ENCODE measurements at regions not wholly inside any gene's neighbourhood (a gene's known extent, or its start where the extent isn't known, plus 50 kb on each side); places are given as distances from the start of the nearest gene placed in this dataset.

DNA sequence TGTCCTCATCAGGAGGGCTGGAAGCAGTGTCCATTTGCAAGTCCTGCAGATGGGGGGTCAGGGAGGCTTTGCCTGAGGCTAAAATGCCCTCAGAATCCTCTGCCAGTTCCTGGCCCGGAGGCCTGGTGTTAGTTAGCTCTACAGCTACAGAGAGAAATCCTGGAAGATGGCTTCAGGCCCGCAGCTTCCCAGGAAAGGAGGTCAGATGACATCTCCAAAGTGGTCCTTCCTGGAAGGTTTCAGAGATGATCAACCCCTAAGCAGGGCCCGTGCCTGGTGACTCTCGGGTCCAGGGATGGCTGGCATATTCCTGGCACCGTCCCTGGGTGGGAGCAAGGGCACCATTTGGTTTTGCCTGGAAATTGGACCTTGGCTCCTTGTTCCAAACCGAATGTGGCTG, 959.1 kb downstream of the BRD1 start:
- no peak for TF ChIP-seq EZH2 (IDR thresholded peaks at IDR 0.05; ENCODE audit: borderline replicate concordance, insufficient read depth, low read depth, low read length, poor library complexity, severe bottlenecking)
- TF ChIP-seq, protein P1, sequence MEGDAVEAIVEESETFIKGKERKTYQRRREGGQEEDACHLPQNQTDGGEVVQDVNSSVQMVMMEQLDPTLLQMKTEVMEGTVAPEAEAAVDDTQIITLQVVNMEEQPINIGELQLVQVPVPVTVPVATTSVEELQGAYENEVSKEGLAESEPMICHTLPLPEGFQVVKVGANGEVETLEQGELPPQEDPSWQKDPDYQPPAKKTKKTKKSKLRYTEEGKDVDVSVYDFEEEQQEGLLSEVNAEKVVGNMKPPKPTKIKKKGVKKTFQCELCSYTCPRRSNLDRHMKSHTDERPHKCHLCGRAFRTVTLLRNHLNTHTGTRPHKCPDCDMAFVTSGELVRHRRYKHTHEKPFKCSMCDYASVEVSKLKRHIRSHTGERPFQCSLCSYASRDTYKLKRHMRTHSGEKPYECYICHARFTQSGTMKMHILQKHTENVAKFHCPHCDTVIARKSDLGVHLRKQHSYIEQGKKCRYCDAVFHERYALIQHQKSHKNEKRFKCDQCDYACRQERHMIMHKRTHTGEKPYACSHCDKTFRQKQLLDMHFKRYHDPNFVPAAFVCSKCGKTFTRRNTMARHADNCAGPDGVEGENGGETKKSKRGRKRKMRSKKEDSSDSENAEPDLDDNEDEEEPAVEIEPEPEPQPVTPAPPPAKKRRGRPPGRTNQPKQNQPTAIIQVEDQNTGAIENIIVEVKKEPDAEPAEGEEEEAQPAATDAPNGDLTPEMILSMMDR (IDR thresholded peaks at IDR 0.05), result no peak
- CTCF ChIA-PET, result no interaction called here
- no peak for ATAC-seq (ENCODE audit: low read depth)
- H3K27me3 ChIP-seq (replicated peaks in 1 of 4; ENCODE audit: control extremely low read depth in 1 of 4, control insufficient read depth in 3 of 4, insufficient read depth in 4 of 4, low read length in 3 of 4), result no peaks in the 10 kb centered on the region
- H3K27ac ChIP-seq (ENCODE audit: low read length in 2 of 2), result no peak overlapping the region
- H3K4me3 ChIP-seq (ENCODE audit: control extremely low read depth in 1 of 5, extremely low read depth in 1 of 5, insufficient read depth in 1 of 5, low read depth in 2 of 5, low read length in 4 of 5), result no peak overlapping the region
- H3K9me3 ChIP-seq (ENCODE audit: control extremely low read depth in 1 of 3, control insufficient read depth in 2 of 3, insufficient read depth in 1 of 3, low read length in 2 of 3), result peaks cover 0 to 40% (median 0%) of the 10 kb centered on the region in 3 donors
- H3K4me1 ChIP-seq (ENCODE audit: control insufficient read depth in 2 of 2, insufficient read depth in 2 of 2, low read length in 2 of 2), result no peaks in the 10 kb centered on the region
- no peak overlapping the region for H3K27ac Mint-ChIP-seq
- intact Hi-C loops (cut with micrococcal nuclease), result no loop called here
- H3K9ac ChIP-seq (ENCODE audit: low read length), result no peak overlapping the region
- H4K20me1 ChIP-seq (ENCODE audit: control insufficient read depth, insufficient read depth, low read length, poor library complexity, severe bottlenecking), result no peaks in the 10 kb centered on the region
- H3K4me2 ChIP-seq (replicated peaks; ENCODE audit: low read depth, low read length, poor library complexity, severe bottlenecking), result no peak overlapping the region
- no peaks in the 10 kb centered on the region for H3K79me2 ChIP-seq (ENCODE audit: control insufficient read depth, insufficient read depth, low read length)
- WGBS (ENCODE audit: insufficient coverage), result 48% methylated on average over 5 of the region's 6 CpGs
- no peak overlapping the region for H2AFZ ChIP-seq (ENCODE audit: insufficient read depth, low read depth, low read length, poor library complexity, severe bottlenecking)
- POLR2A ChIA-PET, result no interaction called here
- H3K9me3 Mint-ChIP-seq (ENCODE audit: insufficient read depth), result peaks cover 5% of the 10 kb centered on the region
- H3K36me3 ChIP-seq (replicated peaks in 1 of 2; ENCODE audit: control extremely low read depth in 1 of 2, control insufficient read depth in 1 of 2, extremely low read depth in 1 of 2, insufficient read depth in 2 of 2, low read length in 1 of 2), result no peaks in the 10 kb centered on the region
- DNase-seq, result no peak
- H3K27me3 Mint-ChIP-seq, result no peaks in the 10 kb centered on the region
- H3K4me1 Mint-ChIP-seq, result no peaks in the 10 kb centered on the region
- H3K4me3 Mint-ChIP-seq, result no peak overlapping the region

DNA sequence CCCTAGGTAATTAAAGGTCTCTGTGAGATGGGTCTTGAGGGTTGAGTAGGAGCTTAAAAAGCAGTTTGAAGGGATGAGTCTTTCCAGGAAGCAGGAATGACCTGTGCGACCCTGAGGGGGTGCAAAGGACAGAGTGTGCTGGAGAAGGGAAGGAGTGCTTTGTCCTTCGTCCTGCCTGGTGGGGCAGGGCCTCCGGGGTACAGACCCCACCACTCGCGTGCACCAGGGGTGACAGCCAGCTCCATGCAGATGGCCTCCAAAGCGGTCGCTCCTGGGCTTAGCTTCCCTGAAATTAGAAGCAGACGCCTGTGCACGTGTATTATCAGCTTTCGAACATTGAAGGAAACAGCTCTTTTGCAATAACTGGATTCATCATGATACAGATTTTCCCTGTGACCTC, 959.8 kb downstream of the BRD1 start:
- Histone ChIP-seq H3K4me1 (ENCODE audit: control insufficient read depth in 2 of 2, insufficient read depth in 2 of 2, low read length in 2 of 2) (no peaks in the 10 kb centered on the region), H3K36me3 (replicated peaks in 1 of 2; ENCODE audit: control extremely low read depth in 1 of 2, control insufficient read depth in 1 of 2, extremely low read depth in 1 of 2, insufficient read depth in 2 of 2, low read length in 1 of 2) (no peaks in the 10 kb centered on the region), H4K20me1 (ENCODE audit: control insufficient read depth, insufficient read depth, low read length, poor library complexity, severe bottlenecking) (no peaks in the 10 kb centered on the region), H2AFZ (ENCODE audit: insufficient read depth, low read depth, low read length, poor library complexity, severe bottlenecking) (no peak overlapping the region), H3K4me2 (replicated peaks; ENCODE audit: low read depth, low read length, poor library complexity, severe bottlenecking) (no peak overlapping the region), H3K9ac (ENCODE audit: low read length) (no peak overlapping the region), H3K27ac (ENCODE audit: low read length in 2 of 2) (no peak overlapping the region), H3K27me3 (replicated peaks in 1 of 4; ENCODE audit: control extremely low read depth in 1 of 4, control insufficient read depth in 3 of 4, insufficient read depth in 4 of 4, low read length in 3 of 4) (no peaks in the 10 kb centered on the region), H3K4me3 (ENCODE audit: control extremely low read depth in 1 of 5, extremely low read depth in 1 of 5, insufficient read depth in 1 of 5, low read depth in 2 of 5, low read length in 4 of 5) (no peak overlapping the region), H3K79me2 (ENCODE audit: control insufficient read depth, insufficient read depth, low read length) (no peaks in the 10 kb centered on the region), H3K9me3 (ENCODE audit: control extremely low read depth in 1 of 3, control insufficient read depth in 2 of 3, insufficient read depth in 1 of 3, low read length in 2 of 3) (peaks cover 0 to 40% (median 0%) of the 10 kb centered on the region in 3 donors)
- Mint-ChIP-seq H3K4me3 (no peak overlapping the region), H3K4me1 (no peaks in the 10 kb centered on the region), H3K27me3 (no peaks in the 10 kb centered on the region), H3K9me3 (ENCODE audit: insufficient read depth) (peaks cover 5% of the 10 kb centered on the region), H3K27ac (no peak overlapping the region)
- TF ChIP-seq EZH2 (IDR thresholded peaks at IDR 0.05; ENCODE audit: borderline replicate concordance, insufficient read depth, low read depth, low read length, poor library complexity, severe bottlenecking), result no peak
- TF ChIP-seq, protein P1 (IDR thresholded peaks at IDR 0.05), result no peak
- WGBS (ENCODE audit: insufficient coverage), result 72% methylated on average over 10 of the region's 10 CpGs
- CTCF ChIA-PET, result no interaction called here
- DNase-seq, result no peak
- POLR2A ChIA-PET, result no interaction called here
- no peak for ATAC-seq (ENCODE audit: low read depth)
- intact Hi-C loops (cut with micrococcal nuclease), result no loop called here
